Right kidney (tissue), 1 donor: ENCODE measurements at regions not wholly inside any gene's neighbourhood (a gene's known extent, or its start where the extent isn't known, plus 50 kb on each side); places are given as distances from the start of the nearest gene placed in this dataset.

Source experiments
- DNase-seq: peaks from one replicate; pipeline ENCODE4 v3.0.0-alpha.2; 2016

GRCh38 chr11:13105237-13105844 is 96.2 kb downstream of the RASSF10 start:
- no peak for DNase-seq

GRCh38 chr11:13107544-13108044 is 98.5 kb downstream of the RASSF10 start:
- no peak for DNase-seq

- DNase-seq: no peak
Measured at GRCh38 chr11:13108416-13108815, 99.3 kb downstream of the RASSF10 start.

GRCh38 chr11:13109616-13110015 is 100.5 kb downstream of the RASSF10 start:
- DNase-seq: no peak

GRCh38 chr11:13110145-13110544 is 101.0 kb downstream of the RASSF10 start:
- DNase-seq: no peak

GRCh38 chr11:13110929-13111812 is 102.1 kb downstream of the RASSF10 start:
- DNase-seq: no peak

- DNase-seq: no peak
Measured at GRCh38 chr11:13111813-13112130, 102.7 kb downstream of the RASSF10 start.

GRCh38 chr11:13114566-13115379 is 105.7 kb downstream of the RASSF10 start:
- peak; percentile 63 for DNase-seq

GRCh38 chr11:13115380-13115675 is 106.2 kb downstream of the RASSF10 start:
- no peak for DNase-seq

GRCh38 chr11:13116491-13116890 is 107.4 kb downstream of the RASSF10 start:
- DNase-seq: no peak

GRCh38 chr11:13117344-13117743 is 108.2 kb downstream of the RASSF10 start:
- DNase-seq: no peak

- no peak for DNase-seq
Measured at GRCh38 chr11:13118194-13118593, 109.1 kb downstream of the RASSF10 start.

GRCh38 chr11:13118650-13119049 is 109.5 kb downstream of the RASSF10 start:
- DNase-seq: no peak

GRCh38 chr11:13119361-13119760 is 110.2 kb downstream of the RASSF10 start:
- no peak for DNase-seq

- no peak for DNase-seq
Measured at GRCh38 chr11:13119941-13120520, 110.9 kb downstream of the RASSF10 start.

GRCh38 chr11:13120691-13121090 is 111.6 kb downstream of the RASSF10 start:
- DNase-seq: no peak

GRCh38 chr11:13126430-13126829 is 117.3 kb downstream of the RASSF10 start:
- DNase-seq: peak; percentile 47

GRCh38 chr11:13127161-13127560 is 118.0 kb downstream of the RASSF10 start:
- DNase-seq: no peak

- DNase-seq: no peak
Measured at GRCh38 chr11:13128354-13128753, 119.2 kb downstream of the RASSF10 start.

GRCh38 chr11:13134066-13134465 is 125.0 kb downstream of the RASSF10 start:
- no peak for DNase-seq

GRCh38 chr11:13134886-13135285 is 125.8 kb downstream of the RASSF10 start:
- DNase-seq: no peak

- no peak for DNase-seq
Measured at GRCh38 chr11:13135385-13136271, 126.5 kb downstream of the RASSF10 start.
